ENCODE measurements at regions not wholly inside any gene's neighbourhood (a gene's known extent, or its start where the extent isn't known, plus 50 kb on each side); places are given as distances from the start of the nearest gene placed in this dataset.

DNA sequence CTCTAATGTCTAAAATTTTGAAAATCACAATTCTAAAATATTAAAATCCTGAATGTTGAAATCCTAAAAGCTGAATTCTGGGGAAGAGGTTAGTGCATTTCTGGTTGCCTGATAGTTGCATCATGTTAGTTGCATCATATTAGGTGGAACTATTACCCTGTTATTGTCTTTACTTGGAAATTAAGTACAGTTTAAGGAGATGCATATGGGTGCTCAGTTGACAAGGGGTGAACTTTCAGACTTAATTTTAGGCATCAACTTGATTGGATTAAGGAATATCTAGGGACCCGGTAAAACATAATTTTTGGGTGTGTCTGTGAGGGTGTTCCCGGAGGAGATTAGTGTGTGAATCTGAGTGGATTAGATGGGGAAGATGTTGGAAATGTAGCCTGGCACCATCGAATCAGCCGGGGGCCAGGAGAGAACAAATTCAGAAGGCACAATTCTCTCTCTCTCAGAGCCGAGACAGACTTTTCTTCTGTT, 409.8 kb downstream of the PLCL1 start (continued):
- TF ChIP-seq ZFX (CRISPR knock-in tag; IDR thresholded peaks at IDR 0.05): no peak
- TF ChIP-seq, protein P1, sequence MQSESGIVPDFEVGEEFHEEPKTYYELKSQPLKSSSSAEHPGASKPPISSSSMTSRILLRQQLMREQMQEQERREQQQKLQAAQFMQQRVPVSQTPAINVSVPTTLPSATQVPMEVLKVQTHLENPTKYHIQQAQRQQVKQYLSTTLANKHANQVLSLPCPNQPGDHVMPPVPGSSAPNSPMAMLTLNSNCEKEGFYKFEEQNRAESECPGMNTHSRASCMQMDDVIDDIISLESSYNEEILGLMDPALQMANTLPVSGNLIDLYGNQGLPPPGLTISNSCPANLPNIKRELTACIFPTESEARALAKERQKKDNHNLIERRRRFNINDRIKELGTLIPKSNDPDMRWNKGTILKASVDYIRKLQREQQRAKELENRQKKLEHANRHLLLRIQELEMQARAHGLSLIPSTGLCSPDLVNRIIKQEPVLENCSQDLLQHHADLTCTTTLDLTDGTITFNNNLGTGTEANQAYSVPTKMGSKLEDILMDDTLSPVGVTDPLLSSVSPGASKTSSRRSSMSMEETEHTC (IDR thresholded peaks at IDR 0.05): no peak
- no peak for TF ChIP-seq ZNF277 (CRISPR knock-in tag; IDR thresholded peaks at IDR 0.05; ENCODE audit: borderline replicate concordance)
- TF ChIP-seq ATF7 (IDR thresholded peaks at IDR 0.05): peak; percentile 84
- peak; percentile 98 for TF ChIP-seq ZNF584 (CRISPR knock-in tag; IDR thresholded peaks at IDR 0.05; ENCODE audit: low read depth)
- TF ChIP-seq CREB5 (CRISPR knock-in tag; IDR thresholded peaks at IDR 0.05): peak; percentile 71; the same call in 1 of the 2 replicates
- TF ChIP-seq PHF8 (IDR thresholded peaks at IDR 0.05; ENCODE audit: borderline replicate concordance, low read length): no peak
- peak; percentile 95 for TF ChIP-seq DDX20 (tag; IDR thresholded peaks at IDR 0.05; ENCODE audit: low read depth)
- TF ChIP-seq, protein P2, sequence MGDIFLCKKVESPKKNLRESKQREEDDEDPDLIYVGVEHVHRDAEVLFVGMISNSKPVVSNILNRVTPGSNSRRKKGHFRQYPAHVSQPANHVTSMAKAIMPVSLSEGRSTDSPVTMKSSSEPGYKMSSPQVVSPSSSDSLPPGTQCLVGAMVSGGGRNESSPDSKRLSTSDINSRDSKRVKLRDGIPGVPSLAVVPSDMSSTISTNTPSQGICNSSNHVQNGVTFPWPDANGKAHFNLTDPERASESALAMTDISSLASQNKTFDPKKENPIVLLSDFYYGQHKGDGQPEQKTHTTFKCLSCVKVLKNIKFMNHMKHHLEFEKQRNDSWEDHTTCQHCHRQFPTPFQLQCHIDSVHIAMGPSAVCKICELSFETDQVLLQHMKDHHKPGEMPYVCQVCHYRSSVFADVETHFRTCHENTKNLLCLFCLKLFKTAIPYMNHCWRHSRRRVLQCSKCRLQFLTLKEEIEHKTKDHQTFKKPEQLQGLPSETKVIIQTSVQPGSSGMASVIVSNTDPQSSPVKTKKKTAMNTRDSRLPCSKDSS (IDR thresholded peaks at IDR 0.05; ENCODE audit: low read depth, partially characterized antibody): no peak
- TF ChIP-seq EWSR1 (IDR thresholded peaks at IDR 0.05; ENCODE audit: borderline replicate concordance, low read depth, partially characterized antibody): no peak
- TF ChIP-seq, protein P3, sequence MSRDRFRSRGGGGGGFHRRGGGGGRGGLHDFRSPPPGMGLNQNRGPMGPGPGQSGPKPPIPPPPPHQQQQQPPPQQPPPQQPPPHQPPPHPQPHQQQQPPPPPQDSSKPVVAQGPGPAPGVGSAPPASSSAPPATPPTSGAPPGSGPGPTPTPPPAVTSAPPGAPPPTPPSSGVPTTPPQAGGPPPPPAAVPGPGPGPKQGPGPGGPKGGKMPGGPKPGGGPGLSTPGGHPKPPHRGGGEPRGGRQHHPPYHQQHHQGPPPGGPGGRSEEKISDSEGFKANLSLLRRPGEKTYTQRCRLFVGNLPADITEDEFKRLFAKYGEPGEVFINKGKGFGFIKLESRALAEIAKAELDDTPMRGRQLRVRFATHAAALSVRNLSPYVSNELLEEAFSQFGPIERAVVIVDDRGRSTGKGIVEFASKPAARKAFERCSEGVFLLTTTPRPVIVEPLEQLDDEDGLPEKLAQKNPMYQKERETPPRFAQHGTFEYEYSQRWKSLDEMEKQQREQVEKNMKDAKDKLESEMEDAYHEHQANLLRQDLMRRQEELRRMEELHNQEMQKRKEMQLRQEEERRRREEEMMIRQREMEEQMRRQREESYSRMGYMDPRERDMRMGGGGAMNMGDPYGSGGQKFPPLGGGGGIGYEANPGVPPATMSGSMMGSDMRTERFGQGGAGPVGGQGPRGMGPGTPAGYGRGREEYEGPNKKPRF (IDR thresholded peaks at IDR 0.05; ENCODE audit: low read depth, low read length): no peak
- TF ChIP-seq, protein P4, sequence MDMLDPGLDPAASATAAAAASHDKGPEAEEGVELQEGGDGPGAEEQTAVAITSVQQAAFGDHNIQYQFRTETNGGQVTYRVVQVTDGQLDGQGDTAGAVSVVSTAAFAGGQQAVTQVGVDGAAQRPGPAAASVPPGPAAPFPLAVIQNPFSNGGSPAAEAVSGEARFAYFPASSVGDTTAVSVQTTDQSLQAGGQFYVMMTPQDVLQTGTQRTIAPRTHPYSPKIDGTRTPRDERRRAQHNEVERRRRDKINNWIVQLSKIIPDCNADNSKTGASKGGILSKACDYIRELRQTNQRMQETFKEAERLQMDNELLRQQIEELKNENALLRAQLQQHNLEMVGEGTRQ (CRISPR knock-in tag; IDR thresholded peaks at IDR 0.05): no peak
- TF ChIP-seq MAFK (IDR thresholded peaks at IDR 0.05; ENCODE audit: low read length): no peak
